ENCODE measurements at regions not wholly inside any gene's neighbourhood (a gene's known extent, or its start where the extent isn't known, plus 50 kb on each side); places are given as distances from the start of the nearest gene placed in this dataset.

DNA sequence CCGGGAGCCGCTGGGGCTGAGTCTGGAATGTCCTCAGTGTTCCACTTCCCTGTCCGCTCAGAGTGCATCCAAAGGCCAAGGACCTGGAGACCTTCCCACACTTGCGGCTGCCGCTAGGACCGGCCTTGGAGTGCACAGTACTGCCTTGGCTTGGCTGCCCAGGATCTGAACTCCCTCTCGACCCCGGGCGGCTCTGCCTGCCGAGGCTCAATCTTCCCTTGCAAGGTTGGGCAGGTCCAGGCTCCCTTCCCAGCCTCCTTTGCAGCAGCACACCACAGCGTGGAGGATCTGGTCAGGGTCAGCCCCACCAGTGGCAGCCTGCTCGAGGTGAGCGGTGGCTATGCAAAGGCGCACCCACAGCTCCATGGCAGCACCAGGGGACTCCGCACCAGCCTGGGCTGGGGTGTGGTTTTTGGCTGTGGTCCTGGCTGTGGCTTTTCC, 69.2 kb downstream of the PLXNA1 start (continued):
- TF ChIP-seq, protein P1, sequence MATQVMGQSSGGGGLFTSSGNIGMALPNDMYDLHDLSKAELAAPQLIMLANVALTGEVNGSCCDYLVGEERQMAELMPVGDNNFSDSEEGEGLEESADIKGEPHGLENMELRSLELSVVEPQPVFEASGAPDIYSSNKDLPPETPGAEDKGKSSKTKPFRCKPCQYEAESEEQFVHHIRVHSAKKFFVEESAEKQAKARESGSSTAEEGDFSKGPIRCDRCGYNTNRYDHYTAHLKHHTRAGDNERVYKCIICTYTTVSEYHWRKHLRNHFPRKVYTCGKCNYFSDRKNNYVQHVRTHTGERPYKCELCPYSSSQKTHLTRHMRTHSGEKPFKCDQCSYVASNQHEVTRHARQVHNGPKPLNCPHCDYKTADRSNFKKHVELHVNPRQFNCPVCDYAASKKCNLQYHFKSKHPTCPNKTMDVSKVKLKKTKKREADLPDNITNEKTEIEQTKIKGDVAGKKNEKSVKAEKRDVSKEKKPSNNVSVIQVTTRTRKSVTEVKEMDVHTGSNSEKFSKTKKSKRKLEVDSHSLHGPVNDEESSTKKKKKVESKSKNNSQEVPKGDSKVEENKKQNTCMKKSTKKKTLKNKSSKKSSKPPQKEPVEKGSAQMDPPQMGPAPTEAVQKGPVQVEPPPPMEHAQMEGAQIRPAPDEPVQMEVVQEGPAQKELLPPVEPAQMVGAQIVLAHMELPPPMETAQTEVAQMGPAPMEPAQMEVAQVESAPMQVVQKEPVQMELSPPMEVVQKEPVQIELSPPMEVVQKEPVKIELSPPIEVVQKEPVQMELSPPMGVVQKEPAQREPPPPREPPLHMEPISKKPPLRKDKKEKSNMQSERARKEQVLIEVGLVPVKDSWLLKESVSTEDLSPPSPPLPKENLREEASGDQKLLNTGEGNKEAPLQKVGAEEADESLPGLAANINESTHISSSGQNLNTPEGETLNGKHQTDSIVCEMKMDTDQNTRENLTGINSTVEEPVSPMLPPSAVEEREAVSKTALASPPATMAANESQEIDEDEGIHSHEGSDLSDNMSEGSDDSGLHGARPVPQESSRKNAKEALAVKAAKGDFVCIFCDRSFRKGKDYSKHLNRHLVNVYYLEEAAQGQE (IDR thresholded peaks at IDR 0.05; ENCODE audit: unreplicated experiment) = no peak
- TF ChIP-seq NANOG (IDR thresholded peaks at IDR 0.05; ENCODE audit: borderline replicate concordance) (no peak), EZH2 (IDR thresholded peaks at IDR 0.05; ENCODE audit: low read depth, unreplicated experiment) (no peak), CREB1 (CRISPR knock-in tag; IDR thresholded peaks at IDR 0.05; ENCODE audit: low read depth) (no peak)
- TF ChIP-seq, protein P2, sequence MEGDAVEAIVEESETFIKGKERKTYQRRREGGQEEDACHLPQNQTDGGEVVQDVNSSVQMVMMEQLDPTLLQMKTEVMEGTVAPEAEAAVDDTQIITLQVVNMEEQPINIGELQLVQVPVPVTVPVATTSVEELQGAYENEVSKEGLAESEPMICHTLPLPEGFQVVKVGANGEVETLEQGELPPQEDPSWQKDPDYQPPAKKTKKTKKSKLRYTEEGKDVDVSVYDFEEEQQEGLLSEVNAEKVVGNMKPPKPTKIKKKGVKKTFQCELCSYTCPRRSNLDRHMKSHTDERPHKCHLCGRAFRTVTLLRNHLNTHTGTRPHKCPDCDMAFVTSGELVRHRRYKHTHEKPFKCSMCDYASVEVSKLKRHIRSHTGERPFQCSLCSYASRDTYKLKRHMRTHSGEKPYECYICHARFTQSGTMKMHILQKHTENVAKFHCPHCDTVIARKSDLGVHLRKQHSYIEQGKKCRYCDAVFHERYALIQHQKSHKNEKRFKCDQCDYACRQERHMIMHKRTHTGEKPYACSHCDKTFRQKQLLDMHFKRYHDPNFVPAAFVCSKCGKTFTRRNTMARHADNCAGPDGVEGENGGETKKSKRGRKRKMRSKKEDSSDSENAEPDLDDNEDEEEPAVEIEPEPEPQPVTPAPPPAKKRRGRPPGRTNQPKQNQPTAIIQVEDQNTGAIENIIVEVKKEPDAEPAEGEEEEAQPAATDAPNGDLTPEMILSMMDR (conservative IDR thresholded peaks at IDR 0.05; ENCODE audit: low read depth in 2 of 2) = no peak
- TF ChIP-seq, protein P3, sequence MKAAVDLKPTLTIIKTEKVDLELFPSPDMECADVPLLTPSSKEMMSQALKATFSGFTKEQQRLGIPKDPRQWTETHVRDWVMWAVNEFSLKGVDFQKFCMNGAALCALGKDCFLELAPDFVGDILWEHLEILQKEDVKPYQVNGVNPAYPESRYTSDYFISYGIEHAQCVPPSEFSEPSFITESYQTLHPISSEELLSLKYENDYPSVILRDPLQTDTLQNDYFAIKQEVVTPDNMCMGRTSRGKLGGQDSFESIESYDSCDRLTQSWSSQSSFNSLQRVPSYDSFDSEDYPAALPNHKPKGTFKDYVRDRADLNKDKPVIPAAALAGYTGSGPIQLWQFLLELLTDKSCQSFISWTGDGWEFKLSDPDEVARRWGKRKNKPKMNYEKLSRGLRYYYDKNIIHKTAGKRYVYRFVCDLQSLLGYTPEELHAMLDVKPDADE (IDR thresholded peaks at IDR 0.05) = no peak

DNA sequence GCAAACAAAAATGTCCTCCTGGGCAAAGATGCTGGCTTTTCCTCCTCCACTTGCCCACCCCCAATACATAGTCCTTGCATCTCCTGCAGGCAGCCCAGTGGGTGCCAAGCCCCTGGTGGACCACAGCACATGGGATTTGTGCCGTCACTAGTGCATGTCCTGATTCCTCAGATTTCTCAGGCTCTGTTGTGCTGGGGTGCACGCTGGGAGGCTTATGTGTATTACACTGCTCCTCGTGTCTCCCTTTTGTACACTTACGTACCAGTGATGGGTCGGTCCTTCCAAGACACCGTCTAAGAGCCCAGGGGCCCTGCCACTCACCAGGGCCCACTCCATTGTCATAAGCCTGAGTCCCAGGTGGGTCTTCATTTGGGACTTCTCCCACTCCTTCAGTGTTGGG, 70.1 kb downstream of the PLXNA1 start:
- DNase-seq (ENCODE audit: low spot score) (no peak), ATAC-seq (no peak)
- H3K9me2 ChIP-seq (ENCODE audit: insufficient read depth) = no peaks in the 10 kb centered on the region; the same call in 1 of the 2 replicates
- Mint-ChIP-seq H3K4me1 (no peaks in the 10 kb centered on the region), H3K27ac (no peak overlapping the region), H3K9me3 (peaks cover 37% of the 10 kb centered on the region), H3K4me3 (no peak overlapping the region), H3K36me3 (ENCODE audit: low read depth) (peaks cover 16% of the 10 kb centered on the region), H3K27me3 (ENCODE audit: insufficient read depth, low read depth, poor library complexity) (peaks cover 7% of the 10 kb centered on the region)
- no peaks in the 10 kb centered on the region for H3K4me1 ChIP-seq (ENCODE audit: insufficient read depth)
- H3K4me3 ChIP-seq = no peak overlapping the region
- no peaks in the 10 kb centered on the region for H3F3A ChIP-seq (replicated peaks; ENCODE audit: low read depth)
- H3K4me2 ChIP-seq = no peak overlapping the region
- no peaks in the 10 kb centered on the region for H3K27me3 ChIP-seq (ENCODE audit: insufficient read depth)
- no peaks in the 10 kb centered on the region for H4K20me1 ChIP-seq (replicated peaks; ENCODE audit: insufficient read depth)
- TF ChIP-seq ZNF331 (CRISPR knock-in tag; IDR thresholded peaks at IDR 0.05; ENCODE audit: low read depth) = no peak
- TF ChIP-seq JUNB (IDR thresholded peaks at IDR 0.05; ENCODE audit: unreplicated experiment) = no peak
- no peak overlapping the region for H3K27ac ChIP-seq (ENCODE audit: low read depth)
- H3K79me2 ChIP-seq (replicated peaks; ENCODE audit: insufficient read depth) = no peaks in the 10 kb centered on the region
- H2AFZ ChIP-seq = no peak overlapping the region
- H3K36me3 ChIP-seq (ENCODE audit: insufficient read depth) = no peaks in the 10 kb centered on the region

Data from GM23338 (cell line).